ENCODE measurements at regions not wholly inside any gene's neighbourhood (a gene's known extent, or its start where the extent isn't known, plus 50 kb on each side); places are given as distances from the start of the nearest gene placed in this dataset.

DNA sequence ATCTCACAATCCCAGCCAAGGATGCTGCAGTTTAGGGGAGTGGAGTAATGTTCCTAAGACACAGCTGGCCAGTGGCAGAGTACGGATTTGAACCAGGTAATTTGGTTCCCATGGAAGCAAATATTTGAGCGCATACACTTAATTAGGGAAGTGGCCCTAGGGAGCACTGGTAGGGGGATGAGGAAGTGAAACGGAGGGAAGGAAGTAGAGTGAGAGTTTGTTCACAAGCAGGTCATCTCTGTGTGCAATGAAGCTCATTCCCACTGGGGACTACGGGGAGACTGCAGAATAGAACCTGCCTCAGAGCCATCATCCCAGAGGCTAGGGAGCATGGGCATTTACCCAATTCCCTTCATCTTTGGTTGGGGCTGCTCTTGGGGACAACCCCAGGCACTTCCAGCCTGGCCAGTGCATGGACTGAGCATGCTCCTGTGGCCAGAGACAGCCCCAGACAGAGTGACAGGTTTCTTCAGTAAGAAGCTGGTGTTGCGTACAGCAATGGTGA, 317.2 kb upstream of the PROK2 start:
- DNase-seq = peak in 1 of 2 donors; percentile 25
- H3K4me3 ChIP-seq (ENCODE audit: low read length) = no peak overlapping the region
- WGBS (ENCODE audit: insufficient coverage) = 44% methylated on average over 5 of the region's 5 CpGs

GRCh38 chr3:72101494-72101893, 316.5 kb upstream of the PROK2 start:
- H3K9me3 ChIP-seq (ENCODE audit: control insufficient read depth, insufficient read depth, low read length) = no peaks in the 10 kb centered on the region
- intact Hi-C loops (cut with micrococcal nuclease) = loop anchor here (10.0 kb wide), 1 partner anchor 377 kb away; the partner anchor contains the start of gene EIF4E3
- no peaks in the 10 kb centered on the region for H3K9me3 Mint-ChIP-seq
- peaks cover 40% of the 10 kb centered on the region for H3K4me1 ChIP-seq (ENCODE audit: control insufficient read depth, insufficient read depth, low read length)
- no peak for ATAC-seq
- H3K27ac ChIP-seq (ENCODE audit: low read length) = peak overlapping the region; percentile 47
- H3K4me1 Mint-ChIP-seq = peaks cover 18 to 20% of the 10 kb centered on the region in 2 donors
- peak overlapping the region in 1 of 2 donors; percentile 2 for H3K27ac Mint-ChIP-seq
- no peak overlapping the region for H3K4me3 ChIP-seq (ENCODE audit: low read length)
- H3K27me3 ChIP-seq (ENCODE audit: control insufficient read depth, insufficient read depth, low read length) = peaks cover 5% of the 10 kb centered on the region
- TF ChIP-seq, protein P1, sequence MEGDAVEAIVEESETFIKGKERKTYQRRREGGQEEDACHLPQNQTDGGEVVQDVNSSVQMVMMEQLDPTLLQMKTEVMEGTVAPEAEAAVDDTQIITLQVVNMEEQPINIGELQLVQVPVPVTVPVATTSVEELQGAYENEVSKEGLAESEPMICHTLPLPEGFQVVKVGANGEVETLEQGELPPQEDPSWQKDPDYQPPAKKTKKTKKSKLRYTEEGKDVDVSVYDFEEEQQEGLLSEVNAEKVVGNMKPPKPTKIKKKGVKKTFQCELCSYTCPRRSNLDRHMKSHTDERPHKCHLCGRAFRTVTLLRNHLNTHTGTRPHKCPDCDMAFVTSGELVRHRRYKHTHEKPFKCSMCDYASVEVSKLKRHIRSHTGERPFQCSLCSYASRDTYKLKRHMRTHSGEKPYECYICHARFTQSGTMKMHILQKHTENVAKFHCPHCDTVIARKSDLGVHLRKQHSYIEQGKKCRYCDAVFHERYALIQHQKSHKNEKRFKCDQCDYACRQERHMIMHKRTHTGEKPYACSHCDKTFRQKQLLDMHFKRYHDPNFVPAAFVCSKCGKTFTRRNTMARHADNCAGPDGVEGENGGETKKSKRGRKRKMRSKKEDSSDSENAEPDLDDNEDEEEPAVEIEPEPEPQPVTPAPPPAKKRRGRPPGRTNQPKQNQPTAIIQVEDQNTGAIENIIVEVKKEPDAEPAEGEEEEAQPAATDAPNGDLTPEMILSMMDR (IDR thresholded peaks at IDR 0.05) = no peak
- peak overlapping the region; percentile 77 for H3K4me3 Mint-ChIP-seq
- H3K36me3 ChIP-seq (ENCODE audit: control insufficient read depth, insufficient read depth, low read length) = no peaks in the 10 kb centered on the region
- WGBS (ENCODE audit: insufficient coverage) = 87% methylated on average over 6 of the region's 6 CpGs
- DNase-seq = no peak
- H3K36me3 Mint-ChIP-seq = no peaks in the 10 kb centered on the region
- peaks cover 19 to 25% of the 10 kb centered on the region in 2 donors for H3K27me3 Mint-ChIP-seq (ENCODE audit: low read depth in 2 of 2)

More for the DNA sequence above, 317.2 kb upstream of the PROK2 start:
- no peaks in the 10 kb centered on the region for H3K36me3 Mint-ChIP-seq
- TF ChIP-seq, protein P1 (IDR thresholded peaks at IDR 0.05) = no peak
- peaks cover 18 to 20% of the 10 kb centered on the region in 2 donors for H3K4me1 Mint-ChIP-seq
- peak in 1 of 3 donors; percentile 46 for ATAC-seq
- intact Hi-C loops (cut with micrococcal nuclease) = loop anchor here (10.0 kb wide), 1 partner anchor 377 kb away; the partner anchor contains the start of gene EIF4E3
- no peaks in the 10 kb centered on the region for H3K9me3 Mint-ChIP-seq
- H3K9me3 ChIP-seq (ENCODE audit: control insufficient read depth, insufficient read depth, low read length) = no peaks in the 10 kb centered on the region
- H3K27ac Mint-ChIP-seq = peak overlapping the region in 1 of 2 donors; percentile 31
- H3K4me1 ChIP-seq (ENCODE audit: control insufficient read depth, insufficient read depth, low read length) = peaks cover 40% of the 10 kb centered on the region
- H3K36me3 ChIP-seq (ENCODE audit: control insufficient read depth, insufficient read depth, low read length) = no peaks in the 10 kb centered on the region
- no peak overlapping the region for H3K4me3 Mint-ChIP-seq
- H3K27me3 Mint-ChIP-seq (ENCODE audit: low read depth in 2 of 2) = peaks cover 15 to 25% of the 10 kb centered on the region in 2 donors
- H3K27me3 ChIP-seq (ENCODE audit: control insufficient read depth, insufficient read depth, low read length) = peaks cover 5% of the 10 kb centered on the region
- no peak overlapping the region for H3K27ac ChIP-seq (ENCODE audit: low read length)

DNA sequence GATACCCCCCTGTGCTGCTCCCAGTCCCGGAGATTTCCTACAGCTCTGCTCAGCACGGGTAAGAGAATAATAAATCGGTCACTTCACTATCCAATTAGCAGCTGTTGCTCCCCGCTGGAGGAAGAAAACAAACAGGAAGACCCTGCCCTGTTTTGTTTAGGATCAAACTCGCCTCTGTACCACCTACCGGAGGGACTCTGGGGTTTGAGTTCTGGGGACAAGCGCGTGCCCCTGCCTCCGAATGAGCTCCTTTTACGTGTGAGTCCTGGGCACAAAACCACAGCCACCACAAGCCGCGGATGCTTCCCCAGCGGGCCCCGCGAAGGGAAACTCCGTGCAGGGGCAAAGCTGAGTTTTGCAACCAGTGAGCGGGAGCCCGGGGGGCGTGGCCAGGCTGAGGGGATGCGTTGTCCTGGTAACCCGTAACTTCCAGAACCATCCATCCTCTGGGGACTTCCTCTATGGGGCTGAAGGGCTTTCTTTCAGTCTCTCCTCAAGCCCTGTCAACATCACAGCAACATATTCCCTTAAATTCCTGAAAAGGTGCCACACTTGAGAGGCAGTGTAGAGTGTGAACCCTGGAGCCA, 315.7 kb upstream of the PROK2 start:
- peak overlapping the region; percentile 49 for H3K27ac ChIP-seq (ENCODE audit: low read length)
- peaks cover 5% of the 10 kb centered on the region for H3K27me3 ChIP-seq (ENCODE audit: control insufficient read depth, insufficient read depth, low read length)
- no peaks in the 10 kb centered on the region for H3K9me3 ChIP-seq (ENCODE audit: control insufficient read depth, insufficient read depth, low read length)
- ATAC-seq = peak; percentile 88 to 90 (median 88)
- peak overlapping the region; percentile 10 for H3K4me3 ChIP-seq (ENCODE audit: low read length)
- intact Hi-C loops (cut with micrococcal nuclease) = loop anchor here (10.0 kb wide), 1 partner anchor 376 kb away; the partner anchor contains the start of gene EIF4E3
- H3K36me3 ChIP-seq (ENCODE audit: control insufficient read depth, insufficient read depth, low read length) = no peaks in the 10 kb centered on the region
- peaks cover 40% of the 10 kb centered on the region for H3K4me1 ChIP-seq (ENCODE audit: control insufficient read depth, insufficient read depth, low read length)
- H3K27me3 Mint-ChIP-seq (ENCODE audit: low read depth in 2 of 2) = peaks cover 19 to 25% of the 10 kb centered on the region in 2 donors
- no peaks in the 10 kb centered on the region for H3K36me3 Mint-ChIP-seq
- DNase-seq = peak; percentile 76 to 94
- H3K27ac Mint-ChIP-seq = peak overlapping the region; percentile 2 to 70
- WGBS (ENCODE audit: insufficient coverage) = under 1% methylated on average over 21 of the region's 21 CpGs
- peak overlapping the region; percentile 77 for H3K4me3 Mint-ChIP-seq
- H3K4me1 Mint-ChIP-seq = peaks cover 18 to 20% of the 10 kb centered on the region in 2 donors
- no peaks in the 10 kb centered on the region for H3K9me3 Mint-ChIP-seq
- TF ChIP-seq, protein P1 (IDR thresholded peaks at IDR 0.05) = no peak
